ENCODE measurements at regions not wholly inside any gene's neighbourhood (a gene's known extent, or its start where the extent isn't known, plus 50 kb on each side); places are given as distances from the start of the nearest gene placed in this dataset.
A peak's percentile ranks its signal among the peaks of the same experiment; 100 is the strongest.

GRCh38 chr3:170772175-170772574, 97.8 kb downstream of the RPL22L1 start:
- Histone ChIP-seq H3K36me3 (ENCODE audit: control insufficient read depth in 2 of 2, insufficient read depth in 1 of 2, low read length in 2 of 2) (no peaks in the 10 kb centered on the region), H3K27ac (ENCODE audit: extremely low read depth, low read depth, low read length) (no peak overlapping the region), H3K9me3 (ENCODE audit: control insufficient read depth, insufficient read depth, low read depth, low read length) (no peaks in the 10 kb centered on the region), H3K4me3 (ENCODE audit: low read depth, low read length) (no peak overlapping the region), H3K4me1 (ENCODE audit: control insufficient read depth, insufficient read depth, low read length) (no peaks in the 10 kb centered on the region)
- TF ChIP-seq INSM2 (tag by site-specific recombination; IDR thresholded peaks at IDR 0.05) (no peak), PATZ1 (tag by site-specific recombination; IDR thresholded peaks at IDR 0.05) (no peak), ZNF19 (tag by site-specific recombination; IDR thresholded peaks at IDR 0.05; ENCODE audit: low read depth) (no peak), WT1 (tag by site-specific recombination; IDR thresholded peaks at IDR 0.05) (no peak)
- POLR2A ChIA-PET = no interaction called here
- CTCF ChIA-PET = interaction anchor here (1.0 kb wide), 1 partner anchor 38 kb away, joined by 4 read pairs; no protein-coding TSS in a partner anchor

GRCh38 chr3:170768334-170768801, 101.6 kb downstream of the RPL22L1 start:
- POLR2A ChIA-PET = no interaction called here
- Histone ChIP-seq H3K36me3 (ENCODE audit: control insufficient read depth in 2 of 2, insufficient read depth in 1 of 2, low read length in 2 of 2) (no peaks in the 10 kb centered on the region), H3K4me1 (ENCODE audit: control insufficient read depth, insufficient read depth, low read length) (no peaks in the 10 kb centered on the region), H3K9me3 (ENCODE audit: control insufficient read depth, insufficient read depth, low read depth, low read length) (no peaks in the 10 kb centered on the region), H3K27ac (ENCODE audit: extremely low read depth, low read depth, low read length) (no peak overlapping the region), H3K4me3 (ENCODE audit: low read depth, low read length) (no peak overlapping the region)
- CTCF ChIA-PET = no interaction called here
- TF ChIP-seq ZBTB8A (tag by site-specific recombination; IDR thresholded peaks at IDR 0.05) = no peak
- TF ChIP-seq YY2 (tag by site-specific recombination; IDR thresholded peaks at IDR 0.05) = no peak
- TF ChIP-seq ZNF585B (tag by site-specific recombination; IDR thresholded peaks at IDR 0.05) = no peak
- TF ChIP-seq ZNF366 (tag by site-specific recombination; conservative IDR thresholded peaks at IDR 0.05) = no peak
- 0 out of 2 replicates have a peak, but pooled peaks have one; percentile 8 for TF ChIP-seq ZIC2 (tag by site-specific recombination; IDR thresholded peaks at IDR 0.05)
- no peak for TF ChIP-seq ZNF416 (tag by site-specific recombination; IDR thresholded peaks at IDR 0.05)
- TF ChIP-seq ZNF488 (tag by site-specific recombination; IDR thresholded peaks at IDR 0.05) = no peak
- TF ChIP-seq ZBTB48 (tag by site-specific recombination; IDR thresholded peaks at IDR 0.05) = no peak

GRCh38 chr3:170767576-170767941, 102.4 kb downstream of the RPL22L1 start:
- Histone ChIP-seq H3K4me3 (ENCODE audit: low read depth, low read length) (no peak overlapping the region), H3K36me3 (ENCODE audit: control insufficient read depth in 2 of 2, insufficient read depth in 1 of 2, low read length in 2 of 2) (no peaks in the 10 kb centered on the region), H3K27ac (ENCODE audit: extremely low read depth, low read depth, low read length) (no peak overlapping the region), H3K4me1 (ENCODE audit: control insufficient read depth, insufficient read depth, low read length) (no peaks in the 10 kb centered on the region), H3K9me3 (ENCODE audit: control insufficient read depth, insufficient read depth, low read depth, low read length) (no peaks in the 10 kb centered on the region)
- TF ChIP-seq SP2 (tag by site-specific recombination; IDR thresholded peaks at IDR 0.05) = no peak
- no peak for TF ChIP-seq ZNF214 (tag by site-specific recombination; IDR thresholded peaks at IDR 0.05; ENCODE audit: borderline replicate concordance)
- no peak for TF ChIP-seq ZNF302 (tag by site-specific recombination; IDR thresholded peaks at IDR 0.05; ENCODE audit: low read depth)
- TF ChIP-seq SP3 (tag by site-specific recombination; IDR thresholded peaks at IDR 0.05) = no peak
- no peak for TF ChIP-seq ZFP41 (tag by site-specific recombination; IDR thresholded peaks at IDR 0.05; ENCODE audit: borderline replicate concordance)
- no peak for TF ChIP-seq ZNF792 (tag by site-specific recombination; IDR thresholded peaks at IDR 0.05)
- no peak for TF ChIP-seq GLIS1 (tag by site-specific recombination; IDR thresholded peaks at IDR 0.05)
- TF ChIP-seq ZNF645 (tag by site-specific recombination; IDR thresholded peaks at IDR 0.05) = no peak
- no peak for TF ChIP-seq ZNF521 (tag by site-specific recombination; IDR thresholded peaks at IDR 0.05)
- TF ChIP-seq ZNF221 (tag by site-specific recombination; IDR thresholded peaks at IDR 0.05; ENCODE audit: borderline replicate concordance) = no peak
- TF ChIP-seq ZBTB26 (tag by site-specific recombination; optimal IDR thresholded peaks at IDR 0.05) = no peak
- no peak for TF ChIP-seq ZNF768 (tag by site-specific recombination; IDR thresholded peaks at IDR 0.05)
- TF ChIP-seq ZNF624 (tag by site-specific recombination; IDR thresholded peaks at IDR 0.05) = no peak
- POLR2A ChIA-PET = no interaction called here
- CTCF ChIA-PET = no interaction called here

Data from HEK293 (cell line).